Right lobe of liver (tissue), 6 donors: ENCODE measurements at regions not wholly inside any gene's neighbourhood (a gene's known extent, or its start where the extent isn't known, plus 50 kb on each side); places are given as distances from the start of the nearest gene placed in this dataset.

ENCODE experiments used
- ATAC-seq, 4 donors: fragments of 200-7000 bp; cut with Tn5 transposase; one replicate each; pipeline ENCODE4 v1.9.1; 2020; ENCODE audit warnings: mild to moderate bottlenecking in 4 of 4, moderate library complexity in 4 of 4
- DNase-seq, 3 donors: peaks; one replicate each; pipeline ENCODE4 v3.0.0-alpha.2; 2020
- H3K27ac ChIP-seq, 3 donors: fragments of 200-600 bp; one replicate each; pipeline ENCODE4 v1.8.0; 2022
- H3K27me3 ChIP-seq, 2 donors: fragments of 200-600 bp; one replicate each; pipeline ENCODE4 v1.8.0; 2022
- H3K36me3 ChIP-seq, 4 donors: fragments of 200-600 bp; sonication (generic) in 1 of 4; one replicate each; pipeline versions ENCODE4 v1.5.1 to v1.8.0; 2017 to 2022; ENCODE audit warnings: control low read depth in 1 of 4
- H3K4me1 ChIP-seq, 4 donors: fragments of 200-600 bp; sonication (generic) in 1 of 4; one replicate each; pipeline versions ENCODE4 v1.5.1 to v1.8.0; 2017 to 2022; ENCODE audit warnings: control low read depth in 1 of 4
- H3K4me3 ChIP-seq, 3 donors: fragments of 200-600 bp; one replicate each; pipeline ENCODE4 v1.8.0; 2022
- H3K9me3 ChIP-seq, 4 donors: fragments of 200-600 bp; sonication (generic) in 1 of 4; one replicate each; pipeline versions ENCODE4 v1.5.1 to v1.8.0; 2017 to 2022; ENCODE audit warnings: control low read depth in 1 of 4
- CTCF ChIP-seq, 4 donors: fragments of 200-600 bp in 3 of 4; fragments of 450-650 bp in 1 of 4; IDR thresholded peaks; one replicate each; pipeline versions ENCODE4 v1.5.1 to v1.8.0; 2016 to 2022; ENCODE audit warnings: antibody characterized with exemption in 4 of 4, mild to moderate bottlenecking in 2 of 4
- POLR2A ChIP-seq: fragments of 450-650 bp; IDR thresholded peaks from one replicate; pipeline ENCODE4 v1.6.1; 2017; ENCODE audit warnings: antibody characterized with exemption, mild to moderate bottlenecking
- WGBS: methylation state at CpG from one replicate; pipeline ENCODE4 v1.1.6; 2018; ENCODE audit warnings: low coverage, low lambda C conversion rate; ENCODE audit not compliant: insufficient coverage; ENCODE audit errors: missing lambda C conversion rate; 5-methylcytosine and 5-hydroxymethylcytosine counted together
- intact Hi-C, 2 donors: fragments of 100-400 bp; cut with DNase I; formaldehyde crosslinking; loops; one replicate each; pipeline versions ENCODE4 v1.11.2 to v1.14.1; 2022
- donor health status: DM: no; HTN: yes; CAD: no.
- donor health status: DM: no; HTN: no; CAD: no.
- donor health status: DM: no; HTN: no; CAD: no.
- donor health status: DM: no; HTN: yes; CAD: no.
- donor health status: DM: no; HTN: yes; CAD: no.

- no peaks in the 10 kb centered on the region for H3K4me1 ChIP-seq
- no peak for ATAC-seq
- H3K36me3 ChIP-seq = no peaks in the 10 kb centered on the region
- no peak for TF ChIP-seq POLR2A
- TF ChIP-seq CTCF (IDR thresholded peaks at IDR 0.05) = no peak
- no peak for DNase-seq
- H3K27me3 ChIP-seq = no peaks in the 10 kb centered on the region
- 29% methylated on average over 3 of the region's 3 CpGs for WGBS
- H3K9me3 ChIP-seq = no peaks in the 10 kb centered on the region
- no peak overlapping the region for H3K4me3 ChIP-seq
- no peak overlapping the region for H3K27ac ChIP-seq
- intact Hi-C loops = no loop called here
These were observed 745.9 kb downstream of the GALR1 start for GRCh38 chr18:77995593-77995992.

- 25% methylated on average over 4 of the region's 4 CpGs for WGBS
- no peaks in the 10 kb centered on the region for H3K4me1 ChIP-seq
These were observed 747.1 kb downstream of the GALR1 start for GRCh38 chr18:77996737-77997136.

GRCh38 chr18:78001811-78002210 is 752.2 kb downstream of the GALR1 start:
- no peak for TF ChIP-seq CTCF (IDR thresholded peaks at IDR 0.05)
- no peak for TF ChIP-seq POLR2A
- Histone ChIP-seq H3K4me3 (no peak overlapping the region), H3K36me3 (no peaks in the 10 kb centered on the region), H3K4me1 (no peaks in the 10 kb centered on the region), H3K27me3 (no peaks in the 10 kb centered on the region), H3K9me3 (no peaks in the 10 kb centered on the region), H3K27ac (no peak overlapping the region)
- intact Hi-C loops = no loop called here
- ATAC-seq (no peak), DNase-seq (no peak)

More at GRCh38 chr18:77996737-77997136, 747.1 kb downstream of the GALR1 start:
- Histone ChIP-seq H3K27me3 (no peaks in the 10 kb centered on the region), H3K36me3 (no peaks in the 10 kb centered on the region), H3K27ac (no peak overlapping the region), H3K4me3 (no peak overlapping the region), H3K9me3 (no peaks in the 10 kb centered on the region)
- intact Hi-C loops = no loop called here
- ATAC-seq = no peak
- no peak for DNase-seq
- no peak for TF ChIP-seq POLR2A
- no peak for TF ChIP-seq CTCF (IDR thresholded peaks at IDR 0.05)

DNA sequence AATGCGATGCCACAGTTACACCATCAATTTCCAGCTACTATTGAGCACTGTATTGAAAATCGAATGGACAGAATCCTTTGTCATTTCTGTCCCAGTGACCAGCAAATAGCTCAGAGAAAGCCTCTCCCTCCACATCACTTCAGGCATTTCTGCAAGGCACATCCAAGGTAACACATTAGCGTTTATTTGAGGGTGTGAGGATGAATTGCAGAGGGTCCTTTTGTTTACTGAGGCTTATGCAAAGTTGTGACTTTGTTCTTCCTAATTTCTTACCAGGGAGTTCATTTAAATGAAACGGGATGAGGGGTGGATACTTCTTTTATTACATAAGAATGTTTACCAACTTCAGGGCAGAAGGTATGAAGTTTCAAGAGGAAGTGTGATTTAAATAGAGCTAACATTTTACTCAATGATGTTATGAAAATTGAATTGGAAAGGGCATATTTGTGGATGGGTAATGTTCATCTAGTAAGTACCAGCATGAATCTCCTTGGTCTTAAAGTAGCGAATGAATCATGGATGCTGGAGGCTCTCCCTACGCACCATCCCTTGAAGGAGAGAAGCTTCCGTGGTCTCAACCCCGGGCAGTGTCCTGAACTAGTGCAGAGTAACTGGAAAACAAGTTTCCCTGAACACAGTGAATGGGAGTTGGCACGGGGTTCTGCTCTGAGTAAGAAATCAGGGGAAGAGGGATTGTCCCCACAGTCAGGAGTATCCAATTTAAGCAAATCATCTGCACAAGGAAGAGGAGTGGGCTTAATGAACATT is 756.5 kb downstream of the GALR1 start:
- intact Hi-C loops = no loop called here
- no peaks in the 10 kb centered on the region for H3K4me1 ChIP-seq
- WGBS = 12% methylated on average over 9 of the region's 9 CpGs
- ATAC-seq = no peak
- no peaks in the 10 kb centered on the region for H3K9me3 ChIP-seq
- no peak for DNase-seq
- H3K36me3 ChIP-seq = no peaks in the 10 kb centered on the region
- TF ChIP-seq POLR2A (no peak), CTCF (IDR thresholded peaks at IDR 0.05) (no peak)
- H3K27ac ChIP-seq = no peak overlapping the region
- H3K27me3 ChIP-seq = no peaks in the 10 kb centered on the region
- no peak overlapping the region for H3K4me3 ChIP-seq
